ENCODE measurements at regions not wholly inside any gene's neighbourhood (a gene's known extent, or its start where the extent isn't known, plus 50 kb on each side); places are given as distances from the start of the nearest gene placed in this dataset.

DNA sequence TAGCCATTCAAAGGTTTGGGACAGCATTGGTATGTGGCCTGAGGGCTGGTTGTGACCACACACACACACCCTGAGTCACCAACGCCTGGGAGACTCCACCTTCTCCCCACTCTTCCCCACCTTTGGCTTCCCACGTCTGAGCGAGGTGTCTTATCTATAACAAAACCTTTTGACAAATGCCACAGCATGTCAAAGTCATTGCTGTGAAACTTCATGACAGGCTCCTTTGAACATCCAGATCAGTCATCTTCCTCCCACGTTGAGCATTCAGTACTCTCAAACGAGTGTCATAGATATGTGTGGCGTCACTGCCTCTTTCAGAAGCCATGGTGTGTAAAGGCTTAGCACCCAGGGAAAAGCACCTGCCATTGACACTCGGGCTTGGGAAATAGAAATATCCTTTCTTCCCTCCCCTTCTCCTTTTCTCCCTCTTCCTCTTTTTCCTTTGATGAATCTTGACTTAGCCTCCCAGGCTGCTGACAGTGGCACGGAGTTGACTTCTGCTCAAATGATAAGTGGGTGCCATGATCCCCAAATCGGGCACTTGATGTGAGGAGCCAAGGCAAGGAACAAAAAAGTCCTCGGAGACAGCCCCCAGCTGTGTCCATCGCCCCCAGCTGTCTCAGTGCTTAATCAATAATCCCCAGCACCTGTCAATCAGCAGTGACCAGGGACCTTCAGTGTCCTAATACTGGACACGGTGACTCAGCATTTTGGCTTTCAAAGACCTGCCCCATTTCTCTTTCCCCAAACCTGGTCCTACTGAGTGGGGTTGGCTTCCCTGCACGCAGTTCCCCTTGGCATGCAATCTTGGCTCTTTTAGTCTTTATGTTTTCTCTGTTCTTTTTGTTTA lies 114.8 kb downstream of the FGF18 start:
- no peaks in the 10 kb centered on the region for H3K9me3 ChIP-seq
- no peaks in the 10 kb centered on the region for H3K27me3 ChIP-seq
- WGBS, 2 donors = 73 to 77% methylated on average over 13 of the region's 13 CpGs
- no peak overlapping the region for H3K27ac ChIP-seq
- TF ChIP-seq CTCF (IDR thresholded peaks at IDR 0.05) = no peak
- H3K4me3 ChIP-seq = no peak overlapping the region
- ATAC-seq (ENCODE audit: low FRiP score in 2 of 2) = no peak
- H3K4me1 ChIP-seq = no peaks in the 10 kb centered on the region
- no peak for DNase-seq
- H3K36me3 ChIP-seq = no peaks in the 10 kb centered on the region

DNA sequence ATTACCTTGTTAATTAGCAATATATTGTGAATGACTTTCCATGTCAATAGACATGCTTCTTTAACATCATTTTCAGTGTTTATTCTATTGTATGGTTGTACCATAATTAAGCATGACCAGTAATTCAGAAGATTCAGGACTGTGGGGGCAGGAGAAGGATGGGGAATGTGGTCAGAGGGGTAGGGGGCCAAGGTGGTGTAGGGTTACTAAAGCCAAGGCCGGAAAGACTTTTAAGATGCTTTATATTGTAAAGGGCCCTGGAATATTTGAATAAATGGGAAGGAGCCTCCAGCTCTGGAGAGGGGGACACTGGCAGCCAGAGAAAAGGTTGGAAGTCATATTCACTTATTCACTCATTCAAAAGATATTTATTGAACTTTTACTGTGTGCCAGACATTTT lies 115.7 kb downstream of the FGF18 start:
- no peak for TF ChIP-seq POLR2A (IDR thresholded peaks at IDR 0.05)
- no peak for TF ChIP-seq CTCF (IDR thresholded peaks at IDR 0.05)
- TF ChIP-seq EP300 (IDR thresholded peaks at IDR 0.05) = no peak
- TF ChIP-seq POLR2AphosphoS5 (IDR thresholded peaks at IDR 0.05) = no peak
- Histone ChIP-seq H3K4me1 (no peaks in the 10 kb centered on the region), H3K27me3 (no peaks in the 10 kb centered on the region), H3K36me3 (no peaks in the 10 kb centered on the region), H3K4me3 (no peak overlapping the region), H3K27ac (no peak overlapping the region), H3K9me3 (no peaks in the 10 kb centered on the region)
- no peak for ATAC-seq (ENCODE audit: low FRiP score in 2 of 2)
- WGBS, 2 donors = 89 to 96% methylated on average over 1 of the region's 1 CpG
- DNase-seq = no peak

DNA sequence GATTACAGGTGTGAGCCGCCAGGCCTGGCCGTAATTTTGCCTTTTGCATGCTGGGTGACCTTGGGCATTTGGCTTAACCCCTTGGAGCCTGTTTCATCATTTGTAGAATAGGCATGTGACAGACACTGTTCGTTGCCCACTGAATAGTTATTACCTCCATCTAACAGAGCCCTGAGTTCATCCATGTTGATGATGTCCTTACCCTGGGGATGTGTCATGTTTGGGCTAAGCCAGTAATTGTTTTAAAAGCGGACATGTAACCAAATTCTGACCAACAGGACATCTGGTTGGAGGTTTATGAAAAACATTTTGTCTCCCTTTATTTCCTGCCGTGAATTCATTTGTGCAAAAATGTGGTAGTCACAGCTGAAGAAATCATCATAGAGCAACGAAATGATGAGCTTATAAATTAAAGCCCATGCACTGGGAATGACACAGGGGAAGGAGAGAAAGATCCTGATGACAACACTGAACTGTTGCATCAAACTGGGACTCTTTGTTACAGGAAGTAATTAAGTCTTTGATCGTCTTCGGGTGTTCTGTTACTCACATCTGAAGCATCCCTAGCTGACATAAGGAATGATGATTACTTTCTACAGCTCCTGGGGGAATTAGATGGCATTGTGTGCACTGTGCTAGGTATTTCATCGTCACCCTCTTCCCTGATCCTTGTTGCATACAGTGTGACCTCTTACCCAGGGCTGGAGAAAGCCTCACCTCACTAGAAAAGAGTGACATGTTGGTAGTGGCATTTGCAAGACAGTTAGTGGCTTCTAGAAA lies 117.8 kb downstream of the FGF18 start:
- H3K4me1 ChIP-seq = no peaks in the 10 kb centered on the region
- H3K4me3 ChIP-seq = no peak overlapping the region
- DNase-seq (no peak), ATAC-seq (ENCODE audit: low FRiP score in 2 of 2) (no peak)
- TF ChIP-seq POLR2A (IDR thresholded peaks at IDR 0.05) (no peak), EP300 (IDR thresholded peaks at IDR 0.05) (no peak), POLR2AphosphoS5 (IDR thresholded peaks at IDR 0.05) (no peak), CTCF (IDR thresholded peaks at IDR 0.05) (no peak)
- 78 to 79% methylated on average over 9 of the region's 9 CpGs for WGBS, 2 donors
- H3K27ac ChIP-seq = no peak overlapping the region
- H3K36me3 ChIP-seq = no peaks in the 10 kb centered on the region
- H3K27me3 ChIP-seq = no peaks in the 10 kb centered on the region
- no peaks in the 10 kb centered on the region for H3K9me3 ChIP-seq

GRCh38 chr5:171537923-171538537 lies 118.6 kb downstream of the FGF18 start:
- Histone ChIP-seq H3K9me3 (no peaks in the 10 kb centered on the region), H3K27me3 (no peaks in the 10 kb centered on the region), H3K4me1 (no peaks in the 10 kb centered on the region), H3K4me3 (no peak overlapping the region), H3K27ac (no peak overlapping the region), H3K36me3 (no peaks in the 10 kb centered on the region)
- WGBS, 2 donors = 84 to 88% methylated on average over 3 of the region's 3 CpGs
- no peak for DNase-seq
- TF ChIP-seq EP300 (IDR thresholded peaks at IDR 0.05) (no peak), CTCF (IDR thresholded peaks at IDR 0.05) (no peak), POLR2AphosphoS5 (IDR thresholded peaks at IDR 0.05) (no peak), POLR2A (IDR thresholded peaks at IDR 0.05) (no peak)
- ATAC-seq (ENCODE audit: low FRiP score in 2 of 2) = no peak
